ENCODE measurements at regions not wholly inside any gene's neighbourhood (a gene's known extent, or its start where the extent isn't known, plus 50 kb on each side); places are given as distances from the start of the nearest gene placed in this dataset.
A peak's percentile ranks its signal among the peaks of the same experiment; 100 is the strongest.

DNA sequence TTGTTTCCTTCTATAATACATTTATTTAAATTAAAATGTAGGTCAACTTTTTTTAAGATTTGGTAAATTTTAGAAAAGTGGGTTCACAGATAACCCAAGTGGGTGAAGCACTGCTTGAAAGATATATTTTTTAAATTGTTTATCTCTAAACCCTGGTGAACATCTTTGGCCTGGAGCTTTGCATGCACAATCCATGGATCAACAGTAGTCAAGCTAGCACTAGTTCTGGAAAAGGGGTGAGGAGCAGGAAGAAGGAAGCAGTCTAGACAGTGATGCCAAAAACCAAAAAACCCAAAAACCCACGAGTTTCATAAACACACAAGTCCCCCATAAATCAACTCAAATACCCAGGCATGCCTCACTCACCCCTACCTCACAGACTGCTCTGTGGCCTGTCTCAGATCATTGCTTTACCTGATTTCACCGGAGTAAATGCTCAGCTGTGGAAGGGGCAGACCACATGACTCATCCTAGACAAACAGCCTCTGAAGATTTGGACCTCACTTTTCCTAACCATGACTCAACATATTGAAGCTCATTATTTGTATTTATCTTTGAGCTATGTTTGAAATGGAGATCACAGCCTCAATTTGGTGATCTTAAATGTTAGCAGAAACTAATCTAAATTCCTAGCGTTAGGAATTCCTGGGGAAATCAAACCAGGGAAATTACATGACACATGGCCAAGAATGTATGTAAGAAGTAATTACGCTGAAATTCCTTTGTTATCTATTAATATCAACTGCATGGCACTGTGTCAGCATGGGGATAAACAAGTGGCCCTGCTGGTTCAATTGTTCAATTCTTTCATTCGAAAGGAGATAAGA is 149.6 kb downstream of the ZNF608 start (continued):
- TF ChIP-seq, protein P1, sequence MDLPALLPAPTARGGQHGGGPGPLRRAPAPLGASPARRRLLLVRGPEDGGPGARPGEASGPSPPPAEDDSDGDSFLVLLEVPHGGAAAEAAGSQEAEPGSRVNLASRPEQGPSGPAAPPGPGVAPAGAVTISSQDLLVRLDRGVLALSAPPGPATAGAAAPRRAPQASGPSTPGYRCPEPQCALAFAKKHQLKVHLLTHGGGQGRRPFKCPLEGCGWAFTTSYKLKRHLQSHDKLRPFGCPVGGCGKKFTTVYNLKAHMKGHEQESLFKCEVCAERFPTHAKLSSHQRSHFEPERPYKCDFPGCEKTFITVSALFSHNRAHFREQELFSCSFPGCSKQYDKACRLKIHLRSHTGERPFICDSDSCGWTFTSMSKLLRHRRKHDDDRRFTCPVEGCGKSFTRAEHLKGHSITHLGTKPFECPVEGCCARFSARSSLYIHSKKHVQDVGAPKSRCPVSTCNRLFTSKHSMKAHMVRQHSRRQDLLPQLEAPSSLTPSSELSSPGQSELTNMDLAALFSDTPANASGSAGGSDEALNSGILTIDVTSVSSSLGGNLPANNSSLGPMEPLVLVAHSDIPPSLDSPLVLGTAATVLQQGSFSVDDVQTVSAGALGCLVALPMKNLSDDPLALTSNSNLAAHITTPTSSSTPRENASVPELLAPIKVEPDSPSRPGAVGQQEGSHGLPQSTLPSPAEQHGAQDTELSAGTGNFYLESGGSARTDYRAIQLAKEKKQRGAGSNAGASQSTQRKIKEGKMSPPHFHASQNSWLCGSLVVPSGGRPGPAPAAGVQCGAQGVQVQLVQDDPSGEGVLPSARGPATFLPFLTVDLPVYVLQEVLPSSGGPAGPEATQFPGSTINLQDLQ (CRISPR knock-in tag; IDR thresholded peaks at IDR 0.05), result no peak
- TF ChIP-seq ZNF720 (CRISPR knock-in tag; IDR thresholded peaks at IDR 0.05) (no peak), KLF6 (CRISPR knock-in tag; IDR thresholded peaks at IDR 0.05) (no peak), TCF7 (IDR thresholded peaks at IDR 0.05; ENCODE audit: low read depth) (peak; percentile 59; the same call in 1 of the 2 replicates), MYC (CRISPR knock-in tag; IDR thresholded peaks at IDR 0.05; ENCODE audit: borderline replicate concordance) (no peak), PPARG (CRISPR knock-in tag; conservative IDR thresholded peaks at IDR 0.05) (no peak), FLYWCH1 (CRISPR knock-in tag; IDR thresholded peaks at IDR 0.05) (no peak), PHF8 (CRISPR knock-in tag; IDR thresholded peaks at IDR 0.05) (no peak), MBD4 (IDR thresholded peaks at IDR 0.05; ENCODE audit: borderline replicate concordance, low read length) (no peak), ZBTB38 (CRISPR knock-in tag; IDR thresholded peaks at IDR 0.05) (no peak), ZSCAN25 (CRISPR knock-in tag; IDR thresholded peaks at IDR 0.05) (peak; percentile 94), TGIF2 (CRISPR knock-in tag; IDR thresholded peaks at IDR 0.05) (no peak), ZNF251 (CRISPR knock-in tag; IDR thresholded peaks at IDR 0.05) (no peak), POGZ (CRISPR knock-in tag; IDR thresholded peaks at IDR 0.05) (peak; percentile 61; the same call in 1 of the 2 replicates)
- TF ChIP-seq, protein P2, sequence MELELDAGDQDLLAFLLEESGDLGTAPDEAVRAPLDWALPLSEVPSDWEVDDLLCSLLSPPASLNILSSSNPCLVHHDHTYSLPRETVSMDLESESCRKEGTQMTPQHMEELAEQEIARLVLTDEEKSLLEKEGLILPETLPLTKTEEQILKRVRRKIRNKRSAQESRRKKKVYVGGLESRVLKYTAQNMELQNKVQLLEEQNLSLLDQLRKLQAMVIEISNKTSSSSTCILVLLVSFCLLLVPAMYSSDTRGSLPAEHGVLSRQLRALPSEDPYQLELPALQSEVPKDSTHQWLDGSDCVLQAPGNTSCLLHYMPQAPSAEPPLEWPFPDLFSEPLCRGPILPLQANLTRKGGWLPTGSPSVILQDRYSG (CRISPR knock-in tag; IDR thresholded peaks at IDR 0.05), result no peak
- TF ChIP-seq, protein P3, sequence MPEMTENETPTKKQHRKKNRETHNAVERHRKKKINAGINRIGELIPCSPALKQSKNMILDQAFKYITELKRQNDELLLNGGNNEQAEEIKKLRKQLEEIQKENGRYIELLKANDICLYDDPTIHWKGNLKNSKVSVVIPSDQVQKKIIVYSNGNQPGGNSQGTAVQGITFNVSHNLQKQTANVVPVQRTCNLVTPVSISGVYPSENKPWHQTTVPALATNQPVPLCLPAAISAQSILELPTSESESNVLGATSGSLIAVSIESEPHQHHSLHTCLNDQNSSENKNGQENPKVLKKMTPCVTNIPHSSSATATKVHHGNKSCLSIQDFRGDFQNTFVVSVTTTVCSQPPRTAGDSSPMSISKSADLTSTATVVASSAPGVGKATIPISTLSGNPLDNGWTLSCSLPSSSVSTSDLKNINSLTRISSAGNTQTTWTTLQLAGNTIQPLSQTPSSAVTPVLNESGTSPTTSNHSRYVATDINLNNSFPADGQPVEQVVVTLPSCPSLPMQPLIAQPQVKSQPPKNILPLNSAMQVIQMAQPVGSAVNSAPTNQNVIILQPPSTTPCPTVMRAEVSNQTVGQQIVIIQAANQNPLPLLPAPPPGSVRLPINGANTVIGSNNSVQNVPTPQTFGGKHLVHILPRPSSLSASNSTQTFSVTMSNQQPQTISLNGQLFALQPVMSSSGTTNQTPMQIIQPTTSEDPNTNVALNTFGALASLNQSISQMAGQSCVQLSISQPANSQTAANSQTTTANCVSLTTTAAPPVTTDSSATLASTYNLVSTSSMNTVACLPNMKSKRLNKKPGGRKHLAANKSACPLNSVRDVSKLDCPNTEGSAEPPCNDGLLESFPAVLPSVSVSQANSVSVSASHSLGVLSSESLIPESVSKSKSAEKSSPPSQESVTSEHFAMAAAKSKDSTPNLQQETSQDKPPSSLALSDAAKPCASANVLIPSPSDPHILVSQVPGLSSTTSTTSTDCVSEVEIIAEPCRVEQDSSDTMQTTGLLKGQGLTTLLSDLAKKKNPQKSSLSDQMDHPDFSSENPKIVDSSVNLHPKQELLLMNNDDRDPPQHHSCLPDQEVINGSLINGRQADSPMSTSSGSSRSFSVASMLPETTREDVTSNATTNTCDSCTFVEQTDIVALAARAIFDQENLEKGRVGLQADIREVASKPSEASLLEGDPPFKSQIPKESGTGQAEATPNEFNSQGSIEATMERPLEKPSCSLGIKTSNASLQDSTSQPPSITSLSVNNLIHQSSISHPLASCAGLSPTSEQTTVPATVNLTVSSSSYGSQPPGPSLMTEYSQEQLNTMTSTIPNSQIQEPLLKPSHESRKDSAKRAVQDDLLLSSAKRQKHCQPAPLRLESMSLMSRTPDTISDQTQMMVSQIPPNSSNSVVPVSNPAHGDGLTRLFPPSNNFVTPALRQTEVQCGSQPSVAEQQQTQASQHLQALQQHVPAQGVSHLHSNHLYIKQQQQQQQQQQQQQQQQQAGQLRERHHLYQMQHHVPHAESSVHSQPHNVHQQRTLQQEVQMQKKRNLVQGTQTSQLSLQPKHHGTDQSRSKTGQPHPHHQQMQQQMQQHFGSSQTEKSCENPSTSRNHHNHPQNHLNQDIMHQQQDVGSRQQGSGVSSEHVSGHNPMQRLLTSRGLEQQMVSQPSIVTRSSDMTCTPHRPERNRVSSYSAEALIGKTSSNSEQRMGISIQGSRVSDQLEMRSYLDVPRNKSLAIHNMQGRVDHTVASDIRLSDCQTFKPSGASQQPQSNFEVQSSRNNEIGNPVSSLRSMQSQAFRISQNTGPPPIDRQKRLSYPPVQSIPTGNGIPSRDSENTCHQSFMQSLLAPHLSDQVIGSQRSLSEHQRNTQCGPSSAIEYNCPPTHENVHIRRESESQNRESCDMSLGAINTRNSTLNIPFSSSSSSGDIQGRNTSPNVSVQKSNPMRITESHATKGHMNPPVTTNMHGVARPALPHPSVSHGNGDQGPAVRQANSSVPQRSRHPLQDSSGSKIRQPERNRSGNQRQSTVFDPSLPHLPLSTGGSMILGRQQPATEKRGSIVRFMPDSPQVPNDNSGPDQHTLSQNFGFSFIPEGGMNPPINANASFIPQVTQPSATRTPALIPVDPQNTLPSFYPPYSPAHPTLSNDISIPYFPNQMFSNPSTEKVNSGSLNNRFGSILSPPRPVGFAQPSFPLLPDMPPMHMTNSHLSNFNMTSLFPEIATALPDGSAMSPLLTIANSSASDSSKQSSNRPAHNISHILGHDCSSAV (CRISPR knock-in tag; IDR thresholded peaks at IDR 0.05; ENCODE audit: borderline replicate concordance), result no peak
- TF ChIP-seq, protein P4, sequence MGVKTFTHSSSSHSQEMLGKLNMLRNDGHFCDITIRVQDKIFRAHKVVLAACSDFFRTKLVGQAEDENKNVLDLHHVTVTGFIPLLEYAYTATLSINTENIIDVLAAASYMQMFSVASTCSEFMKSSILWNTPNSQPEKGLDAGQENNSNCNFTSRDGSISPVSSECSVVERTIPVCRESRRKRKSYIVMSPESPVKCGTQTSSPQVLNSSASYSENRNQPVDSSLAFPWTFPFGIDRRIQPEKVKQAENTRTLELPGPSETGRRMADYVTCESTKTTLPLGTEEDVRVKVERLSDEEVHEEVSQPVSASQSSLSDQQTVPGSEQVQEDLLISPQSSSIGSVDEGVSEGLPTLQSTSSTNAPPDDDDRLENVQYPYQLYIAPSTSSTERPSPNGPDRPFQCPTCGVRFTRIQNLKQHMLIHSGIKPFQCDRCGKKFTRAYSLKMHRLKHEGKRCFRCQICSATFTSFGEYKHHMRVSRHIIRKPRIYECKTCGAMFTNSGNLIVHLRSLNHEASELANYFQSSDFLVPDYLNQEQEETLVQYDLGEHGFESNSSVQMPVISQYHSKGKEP (CRISPR knock-in tag; IDR thresholded peaks at IDR 0.05), result no peak
